GM12878 (cell line): ENCODE measurements at regions not wholly inside any gene's neighbourhood (a gene's known extent, or its start where the extent isn't known, plus 50 kb on each side); places are given as distances from the start of the nearest gene placed in this dataset.

Source experiments
- CHD2 ChIP-seq: IDR thresholded peaks from 2 replicates; pipeline ENCODE4 v1.6.1; 2011; ENCODE audit warnings: low read depth, low read length, improper control_type of control experiment, borderline replicate concordance
- MAX ChIP-seq: IDR thresholded peaks from 2 replicates; pipeline ENCODE4 v1.6.1; 2012; ENCODE audit warnings: low read depth, low read length, improper control_type of control experiment
- POLR2AphosphoS5 ChIP-seq: IDR thresholded peaks from 2 replicates; pipeline ENCODE4 v1.6.1; 2011; ENCODE audit warnings: mild to moderate bottlenecking, low read length, inconsistent platforms
- ZBED1 ChIP-seq: IDR thresholded peaks from 2 replicates; pipeline ENCODE4 v1.6.1; 2016; ENCODE audit warnings: borderline replicate concordance

DNA sequence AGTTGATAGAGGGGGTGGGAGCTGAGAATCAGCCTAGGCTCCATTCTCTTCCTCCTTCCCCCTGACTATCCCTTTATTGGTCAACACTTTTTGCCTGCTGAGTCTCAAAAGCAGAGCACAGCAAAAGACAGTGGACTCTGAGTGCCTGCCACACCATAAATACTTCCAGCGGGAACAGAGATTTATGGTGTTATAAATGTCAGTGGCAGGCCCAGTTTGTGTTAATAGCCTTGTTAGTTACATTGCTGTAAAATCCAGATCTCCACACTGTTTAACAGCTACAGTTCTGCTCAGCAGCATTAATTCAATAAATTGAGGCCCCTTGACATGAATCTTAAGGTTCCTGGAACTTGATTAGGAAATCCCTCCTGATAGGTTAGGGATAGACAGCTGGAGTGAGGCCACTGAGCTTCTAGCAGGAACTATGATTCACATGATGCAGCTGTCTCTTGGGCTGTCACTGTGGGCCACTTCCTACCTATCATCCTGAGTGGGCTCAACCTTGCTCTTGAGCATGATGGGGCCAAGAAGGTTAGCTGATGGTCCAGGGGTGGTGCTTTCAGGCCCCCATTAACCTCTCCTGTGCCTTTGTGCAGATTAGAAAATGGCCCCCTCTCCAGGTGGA, 295.2 kb upstream of the SRRM4 start:
- TF ChIP-seq ZBED1 (no peak), POLR2AphosphoS5 (no peak), MAX (no peak), CHD2 (no peak)
